Colon (tissue), 2 donors: ENCODE measurements at regions not wholly inside any gene's neighbourhood (a gene's known extent, or its start where the extent isn't known, plus 50 kb on each side); places are given as distances from the start of the nearest gene placed in this dataset.

ENCODE experiments used
- FAIRE-seq: peaks from 2 replicates; lab custom pipeline; 2012; peaks lifted over from hg19 to GRCh38; lab: Jason Lieb, UNC
- donor health status: control.
- donor health status: control.

GRCh38 chr14:66360366-66360926, 125.7 kb upstream of the CCDC196 start:
- no peak for FAIRE-seq

DNA sequence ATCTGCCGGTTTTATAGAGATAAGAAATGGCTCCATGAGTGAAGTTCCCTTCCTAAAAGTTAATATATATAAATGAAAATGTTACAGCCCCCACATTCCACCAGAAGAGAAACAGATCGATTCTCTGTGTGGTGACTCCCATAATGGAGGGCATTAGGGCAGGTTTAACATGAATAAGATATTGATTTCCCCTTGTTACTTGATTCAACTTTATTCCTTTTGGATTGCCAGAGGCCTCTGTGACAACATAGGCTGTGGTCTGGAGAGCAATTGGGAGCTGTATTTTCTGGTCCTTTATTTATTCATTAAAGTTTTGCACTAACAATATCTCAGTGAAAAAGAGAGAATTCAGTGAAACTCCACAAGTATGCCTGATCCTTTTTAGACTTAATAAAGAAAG, 125.2 kb upstream of the CCDC196 start:
- no peak for FAIRE-seq

GRCh38 chr14:66365388-66365787, 120.8 kb upstream of the CCDC196 start:
- no peak for FAIRE-seq

GRCh38 chr14:66369157-66369697, 116.9 kb upstream of the CCDC196 start:
- FAIRE-seq = no peak

GRCh38 chr14:66371776-66372175, 114.4 kb upstream of the CCDC196 start:
- FAIRE-seq = no peak

- no peak for FAIRE-seq
Observed at GRCh38 chr14:66375046-66375964, 110.9 kb upstream of the CCDC196 start.

DNA sequence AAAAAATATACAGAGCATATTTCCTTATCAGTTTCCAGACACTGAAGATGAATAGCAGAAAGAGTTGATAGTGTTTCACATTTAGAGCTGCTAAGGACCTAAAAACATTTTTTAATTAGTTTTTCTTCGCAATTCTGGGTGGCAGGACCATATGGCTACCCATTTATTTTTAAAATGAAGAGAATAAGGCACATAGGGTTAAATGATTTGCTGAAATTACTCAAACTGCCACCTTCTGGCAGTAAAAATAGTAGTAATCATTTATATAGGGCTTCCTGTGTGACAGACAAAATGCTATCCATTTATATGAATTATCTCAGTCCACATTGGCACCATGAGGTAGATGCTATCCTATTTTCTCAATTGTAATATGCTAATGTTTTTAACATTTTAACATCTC, 108.6 kb upstream of the CCDC196 start:
- FAIRE-seq = no peak

- FAIRE-seq = no peak
Observed at GRCh38 chr14:66378712-66379505, 107.3 kb upstream of the CCDC196 start.

GRCh38 chr14:66380143-66380542, 106.0 kb upstream of the CCDC196 start:
- no peak for FAIRE-seq

- no peak for FAIRE-seq
Observed at GRCh38 chr14:66381755-66382154, 104.4 kb upstream of the CCDC196 start.

DNA sequence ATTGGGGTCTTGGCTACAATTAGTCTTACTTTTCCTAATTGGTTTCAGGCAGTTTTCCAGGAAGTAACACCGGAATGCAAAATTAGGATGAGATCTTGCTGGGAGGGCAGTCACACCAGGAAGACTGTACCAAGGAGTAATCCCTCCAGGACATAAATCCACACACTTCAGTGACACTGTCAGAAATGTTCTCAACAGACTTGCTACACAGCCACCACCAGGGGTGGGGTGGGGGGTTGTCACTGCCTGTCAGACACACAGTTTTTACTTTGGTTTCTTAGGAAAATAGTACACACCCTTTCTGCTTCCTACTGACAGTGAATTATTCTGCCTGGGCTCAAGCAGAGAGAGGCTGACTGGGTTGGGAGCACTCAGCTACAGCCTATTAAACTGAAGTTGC, 102.9 kb upstream of the CCDC196 start:
- FAIRE-seq = no peak

DNA sequence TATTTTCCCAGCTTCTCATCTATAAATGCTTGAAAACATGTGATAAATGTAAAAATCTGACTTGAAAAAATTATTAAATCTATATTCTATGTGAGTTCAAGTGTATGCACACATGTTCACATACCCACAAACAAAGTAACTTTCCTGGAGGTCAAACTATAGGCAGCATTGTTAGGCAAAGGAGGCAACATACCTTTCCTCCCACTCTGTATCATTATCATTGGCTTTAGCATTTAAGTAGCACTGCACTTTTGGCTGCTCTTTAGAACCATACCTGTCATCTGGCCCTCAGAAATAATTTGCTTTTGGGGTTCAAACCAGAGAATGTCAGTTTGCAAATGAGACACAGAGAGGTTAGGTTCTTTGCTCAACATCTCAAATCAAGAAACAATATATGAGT, 102.4 kb upstream of the CCDC196 start:
- FAIRE-seq = no peak

DNA sequence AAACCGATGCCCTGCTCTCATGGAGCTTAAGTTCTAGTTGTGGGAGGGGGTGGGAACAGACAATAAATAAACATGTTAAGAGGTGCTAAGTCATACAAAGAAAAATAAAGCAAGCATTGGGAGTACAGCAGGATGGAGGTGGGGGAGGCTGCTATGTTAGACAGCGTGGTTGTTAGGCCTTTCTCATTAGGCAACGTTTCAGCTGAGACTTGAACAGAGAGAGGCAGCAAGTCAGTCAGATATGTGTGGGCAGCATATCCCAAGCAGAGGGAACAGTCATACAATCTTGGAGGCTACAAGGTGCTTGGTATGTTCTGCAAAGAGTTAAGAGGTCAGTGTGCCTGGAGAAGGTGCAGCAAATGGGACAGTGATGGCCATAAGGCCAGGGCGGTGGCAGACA, 97.7 kb upstream of the CCDC196 start:
- no peak for FAIRE-seq

DNA sequence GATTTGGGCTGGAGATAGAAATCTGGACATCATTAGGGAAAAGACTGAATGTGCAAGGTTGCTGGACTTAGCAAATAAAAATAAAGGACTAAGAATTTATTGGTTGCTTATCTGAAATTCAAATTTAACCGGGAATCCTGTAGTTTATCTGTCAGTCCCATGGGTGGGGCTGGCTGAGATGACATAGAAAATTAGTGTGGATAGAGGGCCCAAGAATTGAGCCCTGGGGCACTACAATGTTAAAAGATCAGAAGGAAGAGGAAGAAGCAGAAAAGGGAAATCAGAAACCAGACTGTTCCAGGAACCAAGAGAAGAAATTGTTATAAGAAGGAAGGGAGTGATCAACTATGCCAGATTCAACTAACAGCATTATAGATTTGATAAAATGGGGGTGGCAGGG, 96.7 kb upstream of the CCDC196 start:
- FAIRE-seq = no peak

- no peak for FAIRE-seq
Observed at GRCh38 chr14:66395300-66395699, 90.9 kb upstream of the CCDC196 start.

DNA sequence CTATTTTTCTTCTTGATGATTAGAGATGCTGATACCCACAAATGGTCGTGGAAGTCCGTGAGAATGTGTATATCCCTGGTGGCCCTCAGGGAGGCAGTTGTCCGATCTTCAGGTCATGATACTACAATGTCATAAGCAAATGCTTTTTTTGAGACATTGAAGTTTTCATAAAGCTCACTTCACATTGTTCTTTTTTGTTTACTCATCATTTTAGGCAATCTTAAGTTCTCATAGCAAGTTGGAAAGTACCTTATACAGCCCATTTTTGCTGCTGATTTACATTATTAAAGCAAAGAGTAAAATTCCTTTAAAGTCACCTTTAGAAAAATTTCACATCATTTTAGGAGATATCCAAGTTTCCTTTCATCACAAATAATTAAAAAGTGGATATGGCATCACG, 90.0 kb upstream of the CCDC196 start:
- FAIRE-seq = no peak

DNA sequence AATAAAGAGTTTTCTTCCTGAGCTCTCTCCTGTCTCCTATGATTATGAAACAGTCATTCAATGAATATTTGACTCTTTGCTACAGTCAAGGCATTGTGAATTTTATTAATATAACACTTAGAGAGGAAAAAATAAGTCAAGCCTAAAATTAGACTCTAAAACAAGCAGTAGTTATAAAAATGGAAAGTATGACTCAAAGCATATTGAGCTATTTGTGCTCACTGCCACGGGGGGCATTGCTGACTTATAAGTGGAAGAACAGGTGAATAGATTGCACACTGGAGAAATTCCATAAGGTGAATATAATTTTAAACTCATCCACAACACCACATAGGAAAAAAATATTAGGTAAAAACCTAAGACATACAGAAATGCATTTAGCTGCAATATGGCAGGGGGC, 87.7 kb upstream of the CCDC196 start:
- FAIRE-seq = no peak

DNA sequence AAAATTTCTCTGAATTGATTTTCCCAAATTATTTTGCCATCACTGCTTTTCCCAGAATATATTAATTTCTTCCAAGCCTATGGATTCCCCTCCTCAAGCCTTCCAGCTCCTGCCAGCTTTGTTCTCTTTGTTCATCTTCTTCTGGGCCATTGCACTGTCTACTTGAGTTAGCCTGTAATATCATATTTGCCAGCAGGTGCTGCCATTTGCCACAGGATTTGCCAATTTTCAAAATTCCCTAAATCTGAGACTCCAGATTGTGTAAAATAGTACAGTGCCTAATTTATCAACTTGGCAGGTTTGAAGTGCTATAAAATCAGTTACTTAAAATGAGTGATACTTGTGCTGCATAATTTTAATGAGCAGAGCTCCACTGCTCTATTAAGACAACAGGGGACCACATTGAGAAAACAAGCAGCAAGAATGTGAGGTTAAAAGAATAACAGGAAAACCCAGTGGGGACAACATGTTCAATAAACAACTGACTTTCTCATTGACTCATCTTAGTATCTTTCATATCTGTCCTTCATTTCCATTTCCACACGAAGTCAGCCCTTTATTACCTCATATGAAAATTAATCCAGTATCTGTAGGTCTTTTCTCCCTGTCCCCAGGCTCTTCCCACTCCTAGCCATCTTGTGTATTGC, 84.6 kb upstream of the CCDC196 start:
- FAIRE-seq = no peak

GRCh38 chr14:66403183-66403582, 83.0 kb upstream of the CCDC196 start:
- no peak for FAIRE-seq

DNA sequence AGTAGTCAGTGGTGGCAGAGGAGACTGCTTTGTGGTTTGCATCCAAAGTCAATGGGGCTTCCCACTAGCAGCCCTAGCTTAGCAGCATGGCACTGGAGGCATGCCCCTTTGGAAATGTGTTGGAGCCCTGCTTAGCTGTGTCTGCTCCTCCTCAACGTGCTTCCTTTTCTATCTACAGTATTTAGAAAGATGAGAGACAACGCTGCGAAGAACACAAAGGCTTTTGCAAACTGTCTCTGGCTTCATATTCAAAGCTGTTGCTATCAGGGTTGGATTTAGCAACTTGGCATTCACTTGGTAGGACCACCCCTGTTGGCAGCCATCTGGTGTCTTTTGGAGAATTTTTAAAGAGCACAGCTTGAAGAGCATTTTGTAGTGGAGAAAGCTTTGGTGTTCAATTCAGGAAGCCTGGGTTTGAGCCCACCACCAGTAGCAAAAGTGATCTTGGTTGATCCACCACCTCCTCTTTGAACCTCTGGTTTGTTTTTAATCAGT, 82.1 kb upstream of the CCDC196 start:
- no peak for FAIRE-seq

DNA sequence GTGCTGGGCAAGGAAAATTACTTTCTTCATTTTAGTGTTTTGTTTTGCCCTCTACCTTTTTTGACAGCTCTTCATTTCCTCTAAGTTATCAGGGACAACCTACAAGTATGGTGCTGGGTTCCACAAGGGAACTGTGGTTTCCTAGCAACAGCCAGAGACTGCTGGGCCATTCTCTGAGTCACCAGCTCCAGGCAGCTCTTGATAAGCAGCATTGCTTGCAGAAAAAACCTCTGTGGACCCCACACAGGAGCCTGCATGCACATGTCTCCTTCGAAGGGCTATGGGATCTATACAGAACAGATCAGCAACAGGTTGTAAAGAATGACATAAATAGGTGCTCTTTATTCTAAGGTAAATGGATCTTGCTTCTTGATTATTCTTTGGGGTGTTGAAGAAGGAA, 81.0 kb upstream of the CCDC196 start:
- FAIRE-seq = no peak

- no peak for FAIRE-seq
Observed at GRCh38 chr14:66413901-66414300, 72.3 kb upstream of the CCDC196 start.
